Ishikawa (cell line): ENCODE measurements at regions not wholly inside any gene's neighbourhood (a gene's known extent, or its start where the extent isn't known, plus 50 kb on each side); places are given as distances from the start of the nearest gene placed in this dataset.

ENCODE experiments used
- CEBPB ChIP-seq: IDR thresholded peaks from 2 replicates; pipeline ENCODE4 v1.6.1; 2012
- EP300 ChIP-seq: IDR thresholded peaks from 2 replicates; pipeline ENCODE4 v1.6.1; 2012; ENCODE audit warnings: borderline replicate concordance
- FOXM1 ChIP-seq: IDR thresholded peaks from 2 replicates; pipeline ENCODE4 v1.6.1; 2012; ENCODE audit warnings: low read depth, borderline replicate concordance
- NFIC ChIP-seq: IDR thresholded peaks from 2 replicates; pipeline ENCODE4 v1.6.1; 2012
- RAD21 ChIP-seq: IDR thresholded peaks from 2 replicates; pipeline ENCODE4 v1.6.1; 2012; ENCODE audit warnings: low read depth
- TAF1 ChIP-seq: IDR thresholded peaks from 2 replicates; pipeline ENCODE4 v1.6.1; 2012; ENCODE audit warnings: low read depth, mild to moderate bottlenecking
- TEAD4 ChIP-seq: IDR thresholded peaks from 2 replicates; pipeline ENCODE4 v1.6.1; 2012
- YY1 ChIP-seq: IDR thresholded peaks from 2 replicates; pipeline ENCODE4 v1.6.1; 2012; ENCODE audit warnings: low read depth
- ZBTB7A ChIP-seq: IDR thresholded peaks from 2 replicates; pipeline ENCODE4 v1.6.1; 2012; ENCODE audit warnings: low read depth
- TF ChIP-seq, protein P1 (sequence below): IDR thresholded peaks from 2 replicates; pipeline ENCODE4 v1.6.1; 2012; ENCODE audit warnings: low read depth, mild to moderate bottlenecking
- TF ChIP-seq, protein P2 (sequence below): IDR thresholded peaks from 2 replicates; pipeline ENCODE4 v1.6.1; 2012
- TF ChIP-seq, protein P3 (sequence below): IDR thresholded peaks from 2 replicates; pipeline ENCODE4 v1.6.1; 2012

DNA sequence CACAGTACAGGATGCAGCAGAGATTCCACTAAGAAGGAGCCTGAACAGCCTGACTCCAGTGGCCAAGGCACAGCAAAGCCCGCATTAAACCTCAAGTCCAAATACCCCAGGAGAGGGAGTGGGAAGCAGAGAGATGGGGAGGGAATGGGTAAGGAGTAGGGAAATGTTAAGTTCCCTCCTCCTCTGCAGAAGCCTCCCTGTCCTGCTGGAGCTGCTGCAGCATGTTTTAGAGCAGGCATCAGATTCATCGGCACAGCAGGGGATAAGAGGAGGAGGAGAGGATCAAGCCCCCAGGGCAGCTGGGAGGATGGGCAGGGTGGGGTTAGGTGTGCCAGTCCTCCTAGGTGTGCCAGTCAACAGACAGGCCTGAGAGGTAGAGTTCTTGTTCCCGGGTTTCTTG is 709.7 kb downstream of the PTPRU start:
- TF ChIP-seq ZBTB7A (no peak), EP300 (no peak), TEAD4 (no peak), TAF1 (no peak), NFIC (no peak), CEBPB (no peak), FOXM1 (no peak), YY1 (no peak), RAD21 (no peak)
- TF ChIP-seq, protein P1, sequence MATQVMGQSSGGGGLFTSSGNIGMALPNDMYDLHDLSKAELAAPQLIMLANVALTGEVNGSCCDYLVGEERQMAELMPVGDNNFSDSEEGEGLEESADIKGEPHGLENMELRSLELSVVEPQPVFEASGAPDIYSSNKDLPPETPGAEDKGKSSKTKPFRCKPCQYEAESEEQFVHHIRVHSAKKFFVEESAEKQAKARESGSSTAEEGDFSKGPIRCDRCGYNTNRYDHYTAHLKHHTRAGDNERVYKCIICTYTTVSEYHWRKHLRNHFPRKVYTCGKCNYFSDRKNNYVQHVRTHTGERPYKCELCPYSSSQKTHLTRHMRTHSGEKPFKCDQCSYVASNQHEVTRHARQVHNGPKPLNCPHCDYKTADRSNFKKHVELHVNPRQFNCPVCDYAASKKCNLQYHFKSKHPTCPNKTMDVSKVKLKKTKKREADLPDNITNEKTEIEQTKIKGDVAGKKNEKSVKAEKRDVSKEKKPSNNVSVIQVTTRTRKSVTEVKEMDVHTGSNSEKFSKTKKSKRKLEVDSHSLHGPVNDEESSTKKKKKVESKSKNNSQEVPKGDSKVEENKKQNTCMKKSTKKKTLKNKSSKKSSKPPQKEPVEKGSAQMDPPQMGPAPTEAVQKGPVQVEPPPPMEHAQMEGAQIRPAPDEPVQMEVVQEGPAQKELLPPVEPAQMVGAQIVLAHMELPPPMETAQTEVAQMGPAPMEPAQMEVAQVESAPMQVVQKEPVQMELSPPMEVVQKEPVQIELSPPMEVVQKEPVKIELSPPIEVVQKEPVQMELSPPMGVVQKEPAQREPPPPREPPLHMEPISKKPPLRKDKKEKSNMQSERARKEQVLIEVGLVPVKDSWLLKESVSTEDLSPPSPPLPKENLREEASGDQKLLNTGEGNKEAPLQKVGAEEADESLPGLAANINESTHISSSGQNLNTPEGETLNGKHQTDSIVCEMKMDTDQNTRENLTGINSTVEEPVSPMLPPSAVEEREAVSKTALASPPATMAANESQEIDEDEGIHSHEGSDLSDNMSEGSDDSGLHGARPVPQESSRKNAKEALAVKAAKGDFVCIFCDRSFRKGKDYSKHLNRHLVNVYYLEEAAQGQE = no peak
- TF ChIP-seq, protein P2, sequence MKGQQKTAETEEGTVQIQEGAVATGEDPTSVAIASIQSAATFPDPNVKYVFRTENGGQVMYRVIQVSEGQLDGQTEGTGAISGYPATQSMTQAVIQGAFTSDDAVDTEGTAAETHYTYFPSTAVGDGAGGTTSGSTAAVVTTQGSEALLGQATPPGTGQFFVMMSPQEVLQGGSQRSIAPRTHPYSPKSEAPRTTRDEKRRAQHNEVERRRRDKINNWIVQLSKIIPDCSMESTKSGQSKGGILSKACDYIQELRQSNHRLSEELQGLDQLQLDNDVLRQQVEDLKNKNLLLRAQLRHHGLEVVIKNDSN = no peak
- TF ChIP-seq, protein P3, sequence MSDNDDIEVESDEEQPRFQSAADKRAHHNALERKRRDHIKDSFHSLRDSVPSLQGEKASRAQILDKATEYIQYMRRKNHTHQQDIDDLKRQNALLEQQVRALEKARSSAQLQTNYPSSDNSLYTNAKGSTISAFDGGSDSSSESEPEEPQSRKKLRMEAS = no peak
